OCI-LY1 (cell line): ENCODE measurements at regions not wholly inside any gene's neighbourhood (a gene's known extent, or its start where the extent isn't known, plus 50 kb on each side); places are given as distances from the start of the nearest gene placed in this dataset.

ENCODE experiments used
- H2AFZ ChIP-seq: fragments of 200-600 bp; sonication (generic), shearing (Covaris generic); 2 replicates; pipeline ENCODE4 v1.6.0; 2014; ENCODE audit warnings: antibody characterized with exemption, mild to moderate bottlenecking, low read length
- H3F3A ChIP-seq: fragments of 200-600 bp; sonication (generic), shearing (Covaris generic); 2 replicates; pipeline ENCODE4 v1.6.0; 2014; ENCODE audit warnings: mild to moderate bottlenecking, antibody characterized with exemption, low read length, moderate library complexity; ENCODE audit not compliant: insufficient read depth
- H3K27ac ChIP-seq: fragments of 200-600 bp; sonication (generic); 2 replicates; pipeline ENCODE4 v1.5.1; 2014; ENCODE audit warnings: low read length, mixed run types, mild to moderate bottlenecking, low read depth; ENCODE audit not compliant: poor library complexity, severe bottlenecking
- H3K27me3 ChIP-seq: fragments of 200-600 bp; sonication (generic); 2 replicates; pipeline ENCODE4 v1.6.0; 2014; ENCODE audit warnings: antibody characterized with exemption, mild to moderate bottlenecking, low read length, moderate library complexity; ENCODE audit not compliant: insufficient read depth
- H3K36me3 ChIP-seq: fragments of 200-600 bp; sonication (generic); 2 replicates; pipeline ENCODE4 v1.6.1; 2014; ENCODE audit warnings: mild to moderate bottlenecking, antibody characterized with exemption, low read length, moderate library complexity, mixed read lengths; ENCODE audit not compliant: insufficient read depth
- H3K4me1 ChIP-seq: fragments of 200-600 bp; sonication (generic); 2 replicates; pipeline ENCODE4 v1.5.1; 2014; ENCODE audit warnings: mild to moderate bottlenecking, low read length, moderate library complexity; ENCODE audit not compliant: insufficient read depth, severe bottlenecking
- H3K4me2 ChIP-seq: fragments of 200-600 bp; sonication (generic), shearing (Covaris generic); 2 replicates; pipeline ENCODE4 v1.6.1; 2014; ENCODE audit warnings: low read length
- H3K4me3 ChIP-seq: fragments of 200-600 bp; sonication (generic); 2 replicates; pipeline ENCODE4 v1.5.1; 2014; ENCODE audit warnings: low read length, low read depth, mild to moderate bottlenecking, mixed read lengths; ENCODE audit not compliant: poor library complexity, severe bottlenecking
- H3K79me2 ChIP-seq: fragments of 200-600 bp; shearing (Covaris generic); 2 replicates; pipeline ENCODE4 v1.6.1; 2016; ENCODE audit warnings: mixed run types, low read length, mixed read lengths; ENCODE audit not compliant: insufficient read depth
- H3K9ac ChIP-seq: fragments of 200-600 bp; sonication (generic), shearing (Covaris generic); 2 replicates; pipeline ENCODE4 v1.6.1; 2014; ENCODE audit warnings: mild to moderate bottlenecking, low read length, mixed read lengths
- H3K9me2 ChIP-seq: fragments of 200-600 bp; sonication (generic), shearing (Covaris generic); 2 replicates; pipeline ENCODE4 v1.6.1; 2014; ENCODE audit warnings: low read depth, mild to moderate bottlenecking, low read length, mixed read lengths
- H3K9me3 ChIP-seq: fragments of 200-600 bp; shearing (Covaris generic); 2 replicates; pipeline ENCODE4 v1.6.1; 2014; ENCODE audit warnings: low read length, mixed read lengths
- H4K20me1 ChIP-seq: fragments of 200-600 bp; sonication (generic), shearing (Covaris generic); 2 replicates; pipeline ENCODE4 v1.6.0; 2016; ENCODE audit warnings: mild to moderate bottlenecking, low read length; ENCODE audit not compliant: insufficient read depth
- CTCF ChIP-seq: fragments of 200-600 bp; sonication (generic), shearing (Covaris generic); IDR thresholded peaks from 2 replicates; pipeline ENCODE4 v1.5.1; 2017; ENCODE audit warnings: mild to moderate bottlenecking, antibody characterized with exemption, low read length, moderate library complexity, mixed read lengths
- EZH2 ChIP-seq: fragments of 200-600 bp; sonication (generic), shearing (Covaris generic); IDR thresholded peaks from 2 replicates; pipeline ENCODE4 v1.8.0; 2017; ENCODE audit warnings: borderline replicate concordance, mixed run types, mild to moderate bottlenecking, antibody characterized with exemption, low read length, moderate library complexity, mixed read lengths

- H3K79me2 ChIP-seq, result no peaks in the 10 kb centered on the region
- H4K20me1 ChIP-seq, result no peaks in the 10 kb centered on the region
- no peak overlapping the region for H3K4me3 ChIP-seq
- no peaks in the 10 kb centered on the region for H3K27me3 ChIP-seq
- no peak overlapping the region for H3K9ac ChIP-seq
- no peak overlapping the region for H3K4me2 ChIP-seq
- no peak for TF ChIP-seq CTCF
- no peak for TF ChIP-seq EZH2
- H2AFZ ChIP-seq, result no peak overlapping the region
- no peaks in the 10 kb centered on the region for H3K9me2 ChIP-seq
- H3F3A ChIP-seq, result no peaks in the 10 kb centered on the region
- no peaks in the 10 kb centered on the region for H3K4me1 ChIP-seq
- H3K9me3 ChIP-seq, result no peaks in the 10 kb centered on the region
- no peak overlapping the region for H3K27ac ChIP-seq
- H3K36me3 ChIP-seq, result no peaks in the 10 kb centered on the region
Observed at GRCh38 chr19:30802424-30803013, 430.3 kb downstream of the ZNF536 start.

- Histone ChIP-seq H3K36me3 (no peaks in the 10 kb centered on the region), H2AFZ (no peak overlapping the region), H3F3A (no peaks in the 10 kb centered on the region), H3K27ac (no peak overlapping the region), H3K4me2 (no peak overlapping the region), H3K9me3 (no peaks in the 10 kb centered on the region), H3K27me3 (no peaks in the 10 kb centered on the region), H4K20me1 (no peaks in the 10 kb centered on the region), H3K4me1 (no peaks in the 10 kb centered on the region), H3K79me2 (no peaks in the 10 kb centered on the region), H3K9ac (no peak overlapping the region), H3K4me3 (no peak overlapping the region), H3K9me2 (no peaks in the 10 kb centered on the region)
- peak; percentile 70 for TF ChIP-seq CTCF
- TF ChIP-seq EZH2, result no peak
Observed at GRCh38 chr19:30799865-30800755, 427.9 kb downstream of the ZNF536 start.

- Histone ChIP-seq H2AFZ (no peak overlapping the region), H4K20me1 (no peaks in the 10 kb centered on the region), H3F3A (no peaks in the 10 kb centered on the region), H3K27ac (no peak overlapping the region), H3K79me2 (no peaks in the 10 kb centered on the region), H3K27me3 (no peaks in the 10 kb centered on the region), H3K4me3 (no peak overlapping the region), H3K9ac (no peak overlapping the region), H3K4me2 (no peak overlapping the region), H3K36me3 (no peaks in the 10 kb centered on the region), H3K4me1 (no peaks in the 10 kb centered on the region), H3K9me3 (no peaks in the 10 kb centered on the region), H3K9me2 (no peaks in the 10 kb centered on the region)
- TF ChIP-seq EZH2 (no peak), CTCF (no peak)
Observed at GRCh38 chr19:30795727-30796126, 423.5 kb downstream of the ZNF536 start.
